ENCODE measurements at regions not wholly inside any gene's neighbourhood (a gene's known extent, or its start where the extent isn't known, plus 50 kb on each side); places are given as distances from the start of the nearest gene placed in this dataset.

DNA sequence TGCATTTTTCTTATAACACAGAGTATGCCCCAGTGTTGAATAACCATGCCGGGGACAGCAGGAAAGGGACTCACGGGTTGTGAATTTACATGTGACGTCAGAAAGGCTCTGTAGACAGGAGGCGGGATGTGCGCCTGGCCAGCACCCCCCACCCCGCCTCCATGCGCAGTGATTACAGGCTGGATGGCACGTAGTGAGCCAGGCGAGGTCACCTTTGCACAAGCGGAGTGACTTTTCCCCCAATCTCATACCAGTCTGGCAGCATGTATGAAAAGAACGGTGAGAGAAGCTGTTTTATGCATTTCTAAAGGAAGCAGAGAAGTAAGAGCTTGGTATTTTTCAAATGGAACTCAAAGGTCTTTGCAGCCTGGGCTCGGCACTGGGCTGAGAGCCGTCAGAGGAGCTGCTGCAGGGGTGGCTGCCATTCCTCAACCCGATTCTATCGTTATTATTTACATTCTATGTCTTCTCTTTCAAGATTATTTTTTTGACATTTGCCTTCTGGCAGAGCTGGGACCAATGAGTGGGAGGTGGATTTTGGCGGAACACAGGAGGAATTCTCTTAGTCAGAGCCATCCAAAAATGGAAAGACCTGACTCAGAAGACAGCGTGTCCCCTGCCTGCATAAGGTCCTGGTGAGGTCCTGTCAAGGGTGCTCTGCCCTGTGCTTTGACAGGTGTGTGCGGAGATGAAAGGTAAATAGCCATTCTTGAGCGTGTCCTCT, 115.6 kb upstream of the SLC45A1 start:
- Histone ChIP-seq H3K27me3 (ENCODE audit: insufficient read depth, poor library complexity, severe bottlenecking) (no peaks in the 10 kb centered on the region), H3K27ac (replicated peaks) (no peak overlapping the region), H3K4me3 (replicated peaks; ENCODE audit: insufficient read depth, low read length) (no peak overlapping the region)
- no peak for DNase-seq (ENCODE audit: low read depth in 1 of 2, low spot score in 1 of 2)
- TF ChIP-seq SPI1 (IDR thresholded peaks at IDR 0.05; ENCODE audit: borderline replicate concordance, low read depth) (no peak), GABPA (IDR thresholded peaks at IDR 0.05; ENCODE audit: low read depth) (no peak), POLR2AphosphoS5 (IDR thresholded peaks at IDR 0.05; ENCODE audit: low read depth) (no peak)
- TF ChIP-seq, protein P1, sequence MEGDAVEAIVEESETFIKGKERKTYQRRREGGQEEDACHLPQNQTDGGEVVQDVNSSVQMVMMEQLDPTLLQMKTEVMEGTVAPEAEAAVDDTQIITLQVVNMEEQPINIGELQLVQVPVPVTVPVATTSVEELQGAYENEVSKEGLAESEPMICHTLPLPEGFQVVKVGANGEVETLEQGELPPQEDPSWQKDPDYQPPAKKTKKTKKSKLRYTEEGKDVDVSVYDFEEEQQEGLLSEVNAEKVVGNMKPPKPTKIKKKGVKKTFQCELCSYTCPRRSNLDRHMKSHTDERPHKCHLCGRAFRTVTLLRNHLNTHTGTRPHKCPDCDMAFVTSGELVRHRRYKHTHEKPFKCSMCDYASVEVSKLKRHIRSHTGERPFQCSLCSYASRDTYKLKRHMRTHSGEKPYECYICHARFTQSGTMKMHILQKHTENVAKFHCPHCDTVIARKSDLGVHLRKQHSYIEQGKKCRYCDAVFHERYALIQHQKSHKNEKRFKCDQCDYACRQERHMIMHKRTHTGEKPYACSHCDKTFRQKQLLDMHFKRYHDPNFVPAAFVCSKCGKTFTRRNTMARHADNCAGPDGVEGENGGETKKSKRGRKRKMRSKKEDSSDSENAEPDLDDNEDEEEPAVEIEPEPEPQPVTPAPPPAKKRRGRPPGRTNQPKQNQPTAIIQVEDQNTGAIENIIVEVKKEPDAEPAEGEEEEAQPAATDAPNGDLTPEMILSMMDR (IDR thresholded peaks at IDR 0.05; ENCODE audit: insufficient read depth, low read length) = no peak
- TF ChIP-seq, protein P2, sequence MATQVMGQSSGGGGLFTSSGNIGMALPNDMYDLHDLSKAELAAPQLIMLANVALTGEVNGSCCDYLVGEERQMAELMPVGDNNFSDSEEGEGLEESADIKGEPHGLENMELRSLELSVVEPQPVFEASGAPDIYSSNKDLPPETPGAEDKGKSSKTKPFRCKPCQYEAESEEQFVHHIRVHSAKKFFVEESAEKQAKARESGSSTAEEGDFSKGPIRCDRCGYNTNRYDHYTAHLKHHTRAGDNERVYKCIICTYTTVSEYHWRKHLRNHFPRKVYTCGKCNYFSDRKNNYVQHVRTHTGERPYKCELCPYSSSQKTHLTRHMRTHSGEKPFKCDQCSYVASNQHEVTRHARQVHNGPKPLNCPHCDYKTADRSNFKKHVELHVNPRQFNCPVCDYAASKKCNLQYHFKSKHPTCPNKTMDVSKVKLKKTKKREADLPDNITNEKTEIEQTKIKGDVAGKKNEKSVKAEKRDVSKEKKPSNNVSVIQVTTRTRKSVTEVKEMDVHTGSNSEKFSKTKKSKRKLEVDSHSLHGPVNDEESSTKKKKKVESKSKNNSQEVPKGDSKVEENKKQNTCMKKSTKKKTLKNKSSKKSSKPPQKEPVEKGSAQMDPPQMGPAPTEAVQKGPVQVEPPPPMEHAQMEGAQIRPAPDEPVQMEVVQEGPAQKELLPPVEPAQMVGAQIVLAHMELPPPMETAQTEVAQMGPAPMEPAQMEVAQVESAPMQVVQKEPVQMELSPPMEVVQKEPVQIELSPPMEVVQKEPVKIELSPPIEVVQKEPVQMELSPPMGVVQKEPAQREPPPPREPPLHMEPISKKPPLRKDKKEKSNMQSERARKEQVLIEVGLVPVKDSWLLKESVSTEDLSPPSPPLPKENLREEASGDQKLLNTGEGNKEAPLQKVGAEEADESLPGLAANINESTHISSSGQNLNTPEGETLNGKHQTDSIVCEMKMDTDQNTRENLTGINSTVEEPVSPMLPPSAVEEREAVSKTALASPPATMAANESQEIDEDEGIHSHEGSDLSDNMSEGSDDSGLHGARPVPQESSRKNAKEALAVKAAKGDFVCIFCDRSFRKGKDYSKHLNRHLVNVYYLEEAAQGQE (IDR thresholded peaks at IDR 0.05; ENCODE audit: insufficient replicate concordance, low read depth) = no peak

DNA sequence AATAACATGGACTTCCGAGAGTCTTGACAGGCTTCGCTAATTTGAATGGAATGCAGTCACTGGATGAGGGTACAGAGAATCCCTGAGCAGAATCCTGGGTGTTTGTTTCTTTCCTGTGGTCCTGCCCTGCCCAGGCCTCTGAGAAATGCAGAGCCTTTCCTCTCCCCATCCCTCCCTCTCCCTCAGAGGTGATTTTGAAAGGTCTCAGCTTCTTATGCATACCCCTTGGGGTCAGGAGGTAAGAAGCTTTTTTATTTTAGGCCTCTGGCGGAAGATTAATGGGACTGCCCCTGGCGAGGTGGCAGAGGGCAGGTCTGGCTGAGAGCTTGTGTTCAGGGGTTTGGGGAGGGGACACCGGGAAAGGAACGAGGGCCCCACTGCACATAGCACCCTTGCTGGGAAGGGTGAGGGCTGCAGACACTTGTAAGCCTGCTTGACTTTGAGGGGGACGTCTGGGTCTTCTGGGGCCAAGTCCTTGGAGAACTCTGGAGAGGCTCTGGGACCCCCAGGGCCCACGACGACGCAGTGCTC, 116.5 kb upstream of the SLC45A1 start:
- DNase-seq (ENCODE audit: low read depth in 1 of 2, low spot score in 1 of 2) = no peak
- no peaks in the 10 kb centered on the region for H3K27me3 ChIP-seq (ENCODE audit: insufficient read depth, poor library complexity, severe bottlenecking)
- TF ChIP-seq, protein P2 (IDR thresholded peaks at IDR 0.05; ENCODE audit: insufficient replicate concordance, low read depth) = no peak
- TF ChIP-seq POLR2AphosphoS5 (IDR thresholded peaks at IDR 0.05; ENCODE audit: low read depth) (no peak), GABPA (IDR thresholded peaks at IDR 0.05; ENCODE audit: low read depth) (no peak), SPI1 (IDR thresholded peaks at IDR 0.05; ENCODE audit: borderline replicate concordance, low read depth) (no peak)
- TF ChIP-seq, protein P1 (IDR thresholded peaks at IDR 0.05; ENCODE audit: insufficient read depth, low read length) = no peak
- H3K4me3 ChIP-seq (replicated peaks; ENCODE audit: insufficient read depth, low read length) = no peak overlapping the region
- H3K27ac ChIP-seq (replicated peaks) = no peak overlapping the region

- DNase-seq (ENCODE audit: low read depth in 1 of 2, low spot score in 1 of 2) = no peak
- no peak overlapping the region for H3K27ac ChIP-seq (replicated peaks)
- no peak overlapping the region for H3K4me3 ChIP-seq (replicated peaks; ENCODE audit: insufficient read depth, low read length)
- TF ChIP-seq POLR2AphosphoS5 (IDR thresholded peaks at IDR 0.05; ENCODE audit: low read depth) = no peak
- no peak for TF ChIP-seq SPI1 (IDR thresholded peaks at IDR 0.05; ENCODE audit: borderline replicate concordance, low read depth)
- TF ChIP-seq, protein P1 (IDR thresholded peaks at IDR 0.05; ENCODE audit: insufficient read depth, low read length) = no peak
- TF ChIP-seq GABPA (IDR thresholded peaks at IDR 0.05; ENCODE audit: low read depth) = no peak
- TF ChIP-seq, protein P2 (IDR thresholded peaks at IDR 0.05; ENCODE audit: insufficient replicate concordance, low read depth) = no peak
- no peaks in the 10 kb centered on the region for H3K27me3 ChIP-seq (ENCODE audit: insufficient read depth, poor library complexity, severe bottlenecking)
Observed at GRCh38 chr1:8200317-8201115, 117.4 kb upstream of the SLC45A1 start.
